CD4-positive, alpha-beta memory T cell (primary cell): ENCODE measurements at regions not wholly inside any gene's neighbourhood (a gene's known extent, or its start where the extent isn't known, plus 50 kb on each side); places are given as distances from the start of the nearest gene placed in this dataset.

Experiments
- CTCF ChIA-PET: fragments of 350-600 bp; sonication (Branson Sonifier 250); formaldehyde crosslinking; loops from one replicate; lab custom pipeline; 2021; ENCODE audit warnings: inconsistent platforms; ENCODE audit not compliant: partially characterized antibody; lab: Charles Lee
- POLR2A ChIA-PET: fragments of 350-600 bp; sonication (Branson Sonifier 250); formaldehyde crosslinking; loops from one replicate; lab custom pipeline; 2021; ENCODE audit not compliant: partially characterized antibody; lab: Charles Lee
- DNase-seq, 5 donors: peaks; one replicate each; pipeline versions ENCODE4 v3.0.0 to v3.0.0-alpha.2; 2020 to 2022; ENCODE audit warnings: mixed read lengths in 1 of 5
- H3K27ac ChIP-seq: one replicate; pipeline ENCODE4 v1.7.0; 2013; ENCODE audit warnings: low read depth, low read length
- H3K27me3 ChIP-seq: 2 replicates; pipeline ENCODE4 v1.7.0; 2013; ENCODE audit warnings: mild to moderate bottlenecking, low read length, moderate library complexity; ENCODE audit not compliant: insufficient read depth
- H3K36me3 ChIP-seq: 2 replicates; pipeline ENCODE4 v1.7.0; 2013; ENCODE audit warnings: mild to moderate bottlenecking, low read length, moderate library complexity; ENCODE audit not compliant: insufficient read depth
- H3K4me1 ChIP-seq: 2 replicates; pipeline ENCODE4 v1.7.0; 2013; ENCODE audit warnings: mild to moderate bottlenecking, low read length, moderate library complexity; ENCODE audit not compliant: insufficient read depth
- H3K4me3 ChIP-seq, 2 donors: one replicate each; pipeline ENCODE4 v1.7.0; 2013; ENCODE audit warnings: low read length in 2 of 2, mild to moderate bottlenecking in 1 of 2
- H3K9me3 ChIP-seq, 2 donors: one replicate each; pipeline ENCODE4 v1.7.0; 2013; ENCODE audit warnings: low read length in 2 of 2, control low read depth in 1 of 2; ENCODE audit not compliant: control insufficient read depth in 1 of 2
- H3K27ac Mint-ChIP-seq, 7 donors: one replicate each; pipeline ENCODE4 v1.8.0; 2020 to 2021; ENCODE audit warnings: mixed read lengths in 7 of 7, mild to moderate bottlenecking in 6 of 7, inconsistent platforms in 3 of 7, moderate library complexity in 3 of 7
- H3K27me3 Mint-ChIP-seq, 2 donors: one replicate each; pipeline ENCODE4 v1.8.0; 2020 to 2021; ENCODE audit warnings: mixed read lengths in 2 of 2
- H3K36me3 Mint-ChIP-seq, 2 donors: one replicate each; pipeline ENCODE4 v1.8.0; 2020 to 2021; ENCODE audit warnings: mixed read lengths in 2 of 2, inconsistent platforms in 1 of 2, mild to moderate bottlenecking in 1 of 2
- H3K4me1 Mint-ChIP-seq, 4 donors: one replicate each; pipeline ENCODE4 v1.8.0; 2020 to 2021; ENCODE audit warnings: mixed read lengths in 4 of 4, mild to moderate bottlenecking in 1 of 4
- H3K4me3 Mint-ChIP-seq, 8 donors: one replicate each; pipeline ENCODE4 v1.8.0; 2020 to 2021; ENCODE audit warnings: mixed read lengths in 8 of 8, mild to moderate bottlenecking in 7 of 8, moderate library complexity in 6 of 8, inconsistent platforms in 3 of 8
- H3K9me3 Mint-ChIP-seq, 8 donors: one replicate each; pipeline ENCODE4 v1.8.0; 2020 to 2021; ENCODE audit warnings: mixed read lengths in 8 of 8, mild to moderate bottlenecking in 5 of 8, inconsistent platforms in 3 of 8, moderate library complexity in 1 of 8
- intact Hi-C: fragments of 100-400 bp; cut with micrococcal nuclease; formaldehyde crosslinking; loops from one replicate; pipeline ENCODE4 v1.15.1; 2023

GRCh38 chr5:34550247-34550646 lies 105.9 kb upstream of the RAI14 start:
- H3K36me3 ChIP-seq, result no peaks in the 10 kb centered on the region
- H3K9me3 ChIP-seq, result no peaks in the 10 kb centered on the region
- POLR2A ChIA-PET, result no interaction called here
- DNase-seq, result no peak
- no peaks in the 10 kb centered on the region for H3K4me1 Mint-ChIP-seq
- peaks cover 0 to 17% (median 6%) of the 10 kb centered on the region in 8 donors for H3K9me3 Mint-ChIP-seq
- intact Hi-C loops, result no loop called here
- H3K27me3 Mint-ChIP-seq, result peaks cover 2 to 4% of the 10 kb centered on the region in 2 donors
- H3K4me3 ChIP-seq, result no peak overlapping the region
- no peaks in the 10 kb centered on the region for H3K27me3 ChIP-seq
- CTCF ChIA-PET, result no interaction called here
- no peaks in the 10 kb centered on the region for H3K36me3 Mint-ChIP-seq
- H3K4me3 Mint-ChIP-seq, result no peak overlapping the region
- H3K27ac Mint-ChIP-seq, result no peak overlapping the region
- H3K27ac ChIP-seq, result no peak overlapping the region
- H3K4me1 ChIP-seq, result no peaks in the 10 kb centered on the region

DNA sequence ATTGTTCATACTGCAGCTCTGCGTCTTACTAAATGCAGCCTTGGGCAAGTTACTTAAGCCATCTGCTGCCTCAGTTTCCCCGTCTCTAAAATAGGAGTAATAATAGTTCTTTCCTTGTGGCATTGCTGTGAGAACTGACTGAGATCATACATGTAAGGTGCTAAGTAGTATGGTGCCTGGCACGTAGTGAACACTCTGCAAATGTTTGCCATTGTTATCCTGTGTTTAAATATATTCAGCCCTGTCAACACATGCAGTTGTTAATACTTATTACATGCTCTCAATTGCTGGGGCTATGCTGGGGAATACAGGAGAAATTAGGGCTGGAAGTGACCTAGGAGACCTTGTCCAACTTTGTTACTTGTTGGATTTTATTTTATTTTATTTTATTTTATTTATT lies 105.2 kb upstream of the RAI14 start:
- Histone ChIP-seq H3K36me3 (no peaks in the 10 kb centered on the region), H3K27me3 (no peaks in the 10 kb centered on the region), H3K9me3 (no peaks in the 10 kb centered on the region), H3K4me3 (no peak overlapping the region), H3K27ac (no peak overlapping the region), H3K4me1 (no peaks in the 10 kb centered on the region)
- intact Hi-C loops, result no loop called here
- H3K9me3 Mint-ChIP-seq, result peaks cover 0 to 10% (median 5%) of the 10 kb centered on the region in 8 donors
- H3K36me3 Mint-ChIP-seq, result no peaks in the 10 kb centered on the region
- ChIA-PET CTCF (no interaction called here), POLR2A (no interaction called here)
- no peaks in the 10 kb centered on the region for H3K4me1 Mint-ChIP-seq
- no peak for DNase-seq
- H3K27me3 Mint-ChIP-seq, result peaks cover 2 to 4% of the 10 kb centered on the region in 2 donors
- H3K27ac Mint-ChIP-seq, result no peak overlapping the region
- H3K4me3 Mint-ChIP-seq, result no peak overlapping the region

DNA sequence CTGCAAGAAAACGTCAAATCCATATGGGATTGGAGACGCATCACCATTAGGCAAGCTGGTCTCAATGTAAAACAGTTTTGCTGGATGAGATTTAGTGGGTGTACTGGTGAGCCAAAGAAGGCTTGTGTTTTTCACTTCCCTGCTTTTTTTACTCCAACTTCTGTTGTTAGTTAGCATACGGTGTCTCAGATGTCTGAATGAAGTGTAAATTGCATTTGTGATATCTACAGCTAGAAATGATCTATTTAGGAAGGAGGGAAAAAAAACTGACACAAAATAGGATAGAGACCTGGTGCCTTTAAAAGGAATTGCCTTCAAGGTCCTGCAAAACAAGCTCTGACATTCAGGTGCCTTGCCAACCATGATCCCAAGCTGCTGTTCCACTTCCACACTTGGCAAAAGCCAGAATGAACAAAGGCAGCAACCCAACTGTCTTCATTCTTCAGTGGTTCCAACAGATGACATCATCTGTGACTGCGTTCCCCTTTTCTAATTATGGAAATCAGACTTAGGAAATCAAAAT lies 104.2 kb upstream of the RAI14 start:
- H3K27me3 Mint-ChIP-seq, result peaks cover 2 to 4% of the 10 kb centered on the region in 2 donors
- no peak overlapping the region for H3K27ac Mint-ChIP-seq
- H3K4me1 ChIP-seq, result no peaks in the 10 kb centered on the region
- ChIA-PET POLR2A (no interaction called here), CTCF (no interaction called here)
- intact Hi-C loops, result no loop called here
- H3K4me3 ChIP-seq, result no peak overlapping the region
- H3K27ac ChIP-seq, result no peak overlapping the region
- no peaks in the 10 kb centered on the region for H3K4me1 Mint-ChIP-seq
- peaks cover 0 to 5% (median 2%) of the 10 kb centered on the region in 8 donors for H3K9me3 Mint-ChIP-seq
- DNase-seq, result no peak
- no peaks in the 10 kb centered on the region for H3K36me3 Mint-ChIP-seq
- no peaks in the 10 kb centered on the region for H3K9me3 ChIP-seq
- H3K4me3 Mint-ChIP-seq, result no peak overlapping the region
- no peaks in the 10 kb centered on the region for H3K36me3 ChIP-seq
- H3K27me3 ChIP-seq, result no peaks in the 10 kb centered on the region

- POLR2A ChIA-PET, result no interaction called here
- H3K9me3 Mint-ChIP-seq, result peaks cover 0 to 3% (median 0%) of the 10 kb centered on the region in 8 donors
Observed at GRCh38 chr5:34552686-34553085, 103.4 kb upstream of the RAI14 start.

DNA sequence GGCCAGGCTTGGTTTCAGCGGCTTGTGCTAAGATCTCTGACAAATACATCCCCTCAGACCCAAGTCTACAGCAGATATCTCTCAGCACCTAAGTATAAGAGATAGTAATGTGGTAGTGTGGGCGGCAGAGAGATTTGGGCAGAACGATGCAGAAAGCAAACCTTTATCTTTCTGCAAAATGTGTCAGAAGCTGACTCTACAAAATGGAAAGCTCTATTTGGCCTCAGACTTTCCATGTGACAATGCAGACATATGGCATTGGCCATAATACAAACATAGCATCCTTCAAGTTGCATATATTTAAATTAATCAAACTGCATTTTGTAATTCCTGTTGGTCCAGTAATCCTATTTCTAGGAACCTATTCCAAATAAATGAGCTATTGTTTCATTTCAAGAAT lies 102.5 kb upstream of the RAI14 start:
- Histone ChIP-seq H3K36me3 (no peaks in the 10 kb centered on the region), H3K27me3 (no peaks in the 10 kb centered on the region), H3K9me3 (no peaks in the 10 kb centered on the region), H3K27ac (no peak overlapping the region), H3K4me1 (no peaks in the 10 kb centered on the region), H3K4me3 (no peak overlapping the region)
- ChIA-PET POLR2A (no interaction called here), CTCF (interaction anchor here (1.5 kb wide), 1 partner anchor 26 kb away, joined by 3 read pairs; no protein-coding TSS in a partner anchor)
- Mint-ChIP-seq H3K4me3 (no peak overlapping the region), H3K27me3 (peaks cover 0 to 2% of the 10 kb centered on the region in 2 donors), H3K4me1 (no peaks in the 10 kb centered on the region), H3K9me3 (no peaks in the 10 kb centered on the region), H3K36me3 (no peaks in the 10 kb centered on the region), H3K27ac (no peak overlapping the region)
- intact Hi-C loops, result no loop called here
- no peak for DNase-seq

More at GRCh38 chr5:34552686-34553085, 103.4 kb upstream of the RAI14 start:
- Histone ChIP-seq H3K4me3 (no peak overlapping the region), H3K27ac (no peak overlapping the region), H3K4me1 (no peaks in the 10 kb centered on the region), H3K36me3 (no peaks in the 10 kb centered on the region), H3K9me3 (no peaks in the 10 kb centered on the region), H3K27me3 (no peaks in the 10 kb centered on the region)
- Mint-ChIP-seq H3K36me3 (no peaks in the 10 kb centered on the region), H3K4me3 (no peak overlapping the region), H3K4me1 (no peaks in the 10 kb centered on the region), H3K27ac (no peak overlapping the region), H3K27me3 (peaks cover 2 to 4% of the 10 kb centered on the region in 2 donors)
- CTCF ChIA-PET, result no interaction called here
- intact Hi-C loops, result no loop called here
- DNase-seq, result no peak

GRCh38 chr5:34554641-34555040 lies 101.5 kb upstream of the RAI14 start:
- H3K27me3 ChIP-seq, result no peaks in the 10 kb centered on the region
- no peak overlapping the region for H3K27ac ChIP-seq
- Mint-ChIP-seq H3K36me3 (no peaks in the 10 kb centered on the region), H3K4me3 (no peak overlapping the region), H3K9me3 (no peaks in the 10 kb centered on the region), H3K27me3 (no peaks in the 10 kb centered on the region), H3K27ac (no peak overlapping the region), H3K4me1 (no peaks in the 10 kb centered on the region)
- intact Hi-C loops, result no loop called here
- no peak for DNase-seq
- H3K4me3 ChIP-seq, result no peak overlapping the region
- H3K4me1 ChIP-seq, result no peaks in the 10 kb centered on the region
- no peaks in the 10 kb centered on the region for H3K36me3 ChIP-seq
- POLR2A ChIA-PET, result no interaction called here
- CTCF ChIA-PET, result no interaction called here
- H3K9me3 ChIP-seq, result no peaks in the 10 kb centered on the region

DNA sequence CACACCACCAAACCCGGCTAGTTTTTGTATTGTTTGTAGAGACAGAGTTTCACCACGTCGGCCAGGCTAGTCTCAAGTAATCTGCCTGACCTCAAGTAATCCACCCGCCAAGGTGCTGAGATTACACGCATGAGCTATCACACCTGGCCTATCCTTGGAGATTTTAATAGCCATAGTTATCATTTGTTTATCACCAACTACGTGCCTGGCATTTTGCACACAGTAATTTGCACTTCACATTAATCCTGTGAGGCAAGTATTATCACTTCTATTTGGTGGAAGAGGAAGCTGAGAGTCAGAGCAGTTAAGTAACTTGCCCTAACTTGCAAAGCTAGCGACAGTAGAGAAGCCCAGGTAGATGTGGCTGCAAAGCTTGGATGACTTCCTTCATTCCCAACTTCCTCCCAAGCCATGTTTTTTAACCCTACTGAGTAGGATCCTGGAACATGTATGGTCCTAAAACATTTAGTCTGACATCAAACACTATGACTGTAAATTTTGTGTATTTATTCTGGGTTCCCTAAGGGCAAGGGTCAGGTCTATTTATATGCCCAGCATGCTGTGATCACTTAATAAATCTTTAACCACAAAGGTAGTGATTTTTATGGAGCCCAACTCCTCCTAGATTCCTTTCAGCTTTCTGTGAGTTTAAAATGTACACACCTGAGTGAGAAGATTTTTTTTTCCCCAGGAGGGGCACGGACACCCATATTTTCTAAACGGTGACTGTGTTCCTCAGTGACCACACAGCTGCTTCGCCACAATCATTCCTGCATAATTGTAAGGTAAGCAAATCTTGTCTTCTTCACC lies 100.2 kb upstream of the RAI14 start:
- H3K27ac Mint-ChIP-seq, result no peak overlapping the region
- H3K36me3 Mint-ChIP-seq, result no peaks in the 10 kb centered on the region
- ChIA-PET CTCF (no interaction called here), POLR2A (no interaction called here)
- Histone ChIP-seq H3K9me3 (no peaks in the 10 kb centered on the region), H3K4me1 (no peaks in the 10 kb centered on the region), H3K27me3 (no peaks in the 10 kb centered on the region), H3K4me3 (no peak overlapping the region), H3K27ac (no peak overlapping the region), H3K36me3 (no peaks in the 10 kb centered on the region)
- no peak for DNase-seq
- H3K4me1 Mint-ChIP-seq, result no peaks in the 10 kb centered on the region
- no peak overlapping the region for H3K4me3 Mint-ChIP-seq
- H3K27me3 Mint-ChIP-seq, result no peaks in the 10 kb centered on the region
- H3K9me3 Mint-ChIP-seq, result no peaks in the 10 kb centered on the region
- intact Hi-C loops, result no loop called here
